H9 (cell line): ENCODE measurements at regions not wholly inside any gene's neighbourhood (a gene's known extent, or its start where the extent isn't known, plus 50 kb on each side); places are given as distances from the start of the nearest gene placed in this dataset.

ENCODE experiments used
- DNase-seq: peaks from one replicate; pipeline ENCODE4 v3.0.0-alpha.2; 2017
- H2AFZ ChIP-seq: one replicate; pipeline ENCODE4 v1.6.1; 2013; ENCODE audit warnings: mild to moderate bottlenecking, low read length, control low read depth, moderate library complexity
- H2AK5ac ChIP-seq: 2 replicates; pipeline ENCODE4 v1.6.1; 2013; ENCODE audit warnings: low read length, control low read depth, mixed read lengths; ENCODE audit not compliant: insufficient read length
- H2BK120ac ChIP-seq: one replicate; pipeline ENCODE4 v1.6.1; 2013; ENCODE audit warnings: low read depth, mild to moderate bottlenecking, low read length, control low read depth, inconsistent platforms; ENCODE audit not compliant: poor library complexity, severe bottlenecking
- H2BK12ac ChIP-seq: 2 replicates; pipeline ENCODE4 v1.6.1; 2013; ENCODE audit warnings: low read length, control low read depth, mixed read lengths, low read depth; ENCODE audit not compliant: insufficient read length
- H2BK15ac ChIP-seq: 2 replicates; pipeline ENCODE4 v1.6.1; 2013; ENCODE audit warnings: low read depth, low read length, control low read depth
- H2BK20ac ChIP-seq: one replicate; pipeline ENCODE4 v1.6.1; 2013; ENCODE audit warnings: low read depth, mild to moderate bottlenecking, low read length, control low read depth, inconsistent platforms; ENCODE audit not compliant: poor library complexity, severe bottlenecking
- H2BK5ac ChIP-seq: 2 replicates; pipeline ENCODE4 v1.6.1; 2013; ENCODE audit warnings: low read length, control low read depth, mixed read lengths; ENCODE audit not compliant: insufficient read length
- H3K14ac ChIP-seq: 2 replicates; pipeline ENCODE4 v1.6.1; 2013; ENCODE audit warnings: low read length, control low read depth; ENCODE audit not compliant: insufficient read depth
- H3K18ac ChIP-seq: 2 replicates; pipeline ENCODE4 v1.6.1; 2013; ENCODE audit warnings: low read depth, mild to moderate bottlenecking, mixed read lengths, low read length, control low read depth; ENCODE audit not compliant: insufficient read length
- H3K23ac ChIP-seq: 2 replicates; pipeline ENCODE4 v1.6.1; 2013; ENCODE audit warnings: low read length, control low read depth, mixed read lengths, low read depth; ENCODE audit not compliant: insufficient read length
- H3K23me2 ChIP-seq: 2 replicates; pipeline ENCODE4 v1.6.1; 2013; ENCODE audit warnings: low read depth, mild to moderate bottlenecking, mixed read lengths, low read length, control low read depth; ENCODE audit not compliant: insufficient read length, poor library complexity, severe bottlenecking
- H3K27ac ChIP-seq: 2 replicates; pipeline ENCODE4 v1.5.1; 2013; ENCODE audit warnings: low read length, control low read depth, mixed read lengths, low read depth; ENCODE audit not compliant: insufficient read length
- H3K27me3 ChIP-seq: 2 replicates; pipeline ENCODE4 v1.6.1; 2013; ENCODE audit warnings: low read length, control low read depth, inconsistent platforms; ENCODE audit not compliant: insufficient read depth
- H3K4ac ChIP-seq: 2 replicates; pipeline ENCODE4 v1.6.1; 2013; ENCODE audit warnings: low read depth, mild to moderate bottlenecking, control low read depth, inconsistent platforms, low read length, moderate library complexity
- H3K4me1 ChIP-seq: 2 replicates; pipeline ENCODE4 v1.6.1; 2013; ENCODE audit warnings: low read length, control low read depth, inconsistent platforms; ENCODE audit not compliant: insufficient read depth
- H3K4me2 ChIP-seq: 2 replicates; pipeline ENCODE4 v1.6.1; 2013; ENCODE audit warnings: low read length, control low read depth, mixed read lengths; ENCODE audit not compliant: insufficient read length, insufficient read depth
- H3K56ac ChIP-seq: 2 replicates; pipeline ENCODE4 v1.6.1; 2013; ENCODE audit warnings: low read depth, mild to moderate bottlenecking, mixed read lengths, low read length, control low read depth; ENCODE audit not compliant: insufficient read length
- H3K79me1 ChIP-seq: 2 replicates; pipeline ENCODE4 v1.6.1; 2013; ENCODE audit warnings: low read depth, mild to moderate bottlenecking, moderate library complexity, low read length, control low read depth, inconsistent platforms; ENCODE audit not compliant: insufficient read depth, poor library complexity, severe bottlenecking
- H3K79me2 ChIP-seq: 2 replicates; pipeline ENCODE4 v1.6.1; 2013; ENCODE audit warnings: low read length, control low read depth, inconsistent platforms; ENCODE audit not compliant: insufficient read depth
- H3K9ac ChIP-seq: 2 replicates; pipeline ENCODE4 v1.6.1; 2013; ENCODE audit warnings: low read length, control low read depth, mixed read lengths; ENCODE audit not compliant: insufficient read length; ENCODE audit errors: extremely low read depth
- H3K9me3 ChIP-seq: one replicate; pipeline ENCODE4 v1.6.1; 2013; ENCODE audit warnings: low read depth, low read length, inconsistent platforms; ENCODE audit not compliant: control insufficient read depth
- H3T11ph ChIP-seq: one replicate; pipeline ENCODE4 v1.6.1; 2013; ENCODE audit warnings: mild to moderate bottlenecking, low read length, control low read depth, inconsistent platforms
- H4K20me1 ChIP-seq: one replicate; pipeline ENCODE4 v1.6.1; 2013; ENCODE audit not compliant: control insufficient read depth, insufficient read length, insufficient read depth
- H4K5ac ChIP-seq: 2 replicates; pipeline ENCODE4 v1.6.1; 2013; ENCODE audit warnings: low read depth, mild to moderate bottlenecking, mixed read lengths, low read length, control low read depth; ENCODE audit not compliant: insufficient read length
- H4K8ac ChIP-seq: replicated peaks from 2 replicates; pipeline ENCODE4 v1.6.1; 2013; ENCODE audit warnings: low read length, control low read depth, mixed read lengths, low read depth; ENCODE audit not compliant: insufficient read length
- H4K91ac ChIP-seq: 2 replicates; pipeline ENCODE4 v1.6.1; 2013; ENCODE audit warnings: low read depth, mild to moderate bottlenecking, moderate library complexity, mixed read lengths, low read length, control low read depth; ENCODE audit not compliant: insufficient read length
- H3K27ac Mint-ChIP-seq, 3 experiments: 2 replicates in 2 of 3; 3 replicates in 1 of 3; pipeline ENCODE4 v1.8.0; 2020 to 2021; ENCODE audit warnings: mixed read lengths in 3 of 3, mild to moderate bottlenecking in 1 of 3, moderate library complexity in 1 of 3
- H3K27me3 Mint-ChIP-seq: 2 replicates; pipeline ENCODE4 v1.8.0; 2021; ENCODE audit warnings: low read depth, mild to moderate bottlenecking, moderate library complexity, mixed read lengths
- H3K36me3 Mint-ChIP-seq, 3 experiments: 2 replicates in 2 of 3; 3 replicates in 1 of 3; pipeline ENCODE4 v1.8.0; 2020 to 2021; ENCODE audit warnings: low read depth in 3 of 3, mixed read lengths in 3 of 3; ENCODE audit not compliant: insufficient read depth in 1 of 3
- H3K4me1 Mint-ChIP-seq, 2 experiments: 2 replicates each; pipeline ENCODE4 v1.8.0; 2020; ENCODE audit warnings: mixed read lengths in 2 of 2
- H3K4me3 Mint-ChIP-seq, 2 experiments: 2 replicates in 1 of 2; 3 replicates in 1 of 2; pipeline ENCODE4 v1.8.0; 2020 to 2021; ENCODE audit warnings: mild to moderate bottlenecking in 2 of 2, mixed read lengths in 2 of 2, moderate library complexity in 1 of 2
- H3K9me3 Mint-ChIP-seq, 2 experiments: 2 replicates in 1 of 2; 3 replicates in 1 of 2; pipeline ENCODE4 v1.8.0; 2020; ENCODE audit warnings: mild to moderate bottlenecking in 2 of 2, mixed read lengths in 2 of 2, moderate library complexity in 1 of 2
- WGBS: extraction: QIAGEN DNeasy Blood & Tissue Kit; methylation state at CpG from one replicate; pipeline ENCODE4 v1.1.7; 2013; ENCODE audit warnings: missing lambda C conversion rate, low lambda C conversion rate, mixed read lengths; ENCODE audit not compliant: insufficient read length; ENCODE audit errors: extremely low coverage; 5-methylcytosine and 5-hydroxymethylcytosine counted together
- TF ChIP-seq, protein P1 (sequence below): fragments of 200-600 bp; sonication (generic); conservative IDR thresholded peaks from 3 replicates; pipeline ENCODE4 v1.8.0; 2021; ENCODE audit warnings: antibody characterized with exemption, mild to moderate bottlenecking

DNA sequence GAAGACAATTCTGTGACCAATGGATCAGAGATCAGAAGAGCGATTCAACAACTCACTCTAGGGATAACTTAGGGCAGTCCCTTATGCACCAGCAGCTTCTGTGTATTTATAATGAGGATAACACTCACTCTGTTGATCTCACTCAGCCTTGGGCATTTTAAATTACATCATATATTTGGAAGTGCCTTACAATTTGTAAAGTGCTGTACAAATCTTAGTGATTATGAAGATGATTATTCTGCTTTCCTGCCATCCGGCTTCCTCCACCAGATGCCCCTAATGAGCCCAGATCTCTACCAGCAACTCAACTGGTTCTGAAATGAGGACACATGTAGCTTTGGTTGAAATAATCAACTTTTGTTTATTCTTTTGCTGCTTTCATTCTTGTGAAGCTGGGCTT lies 105.3 kb downstream of the PCSK1 start:
- Histone ChIP-seq H3K79me2 (no peaks in the 10 kb centered on the region), H3K4me1 (no peaks in the 10 kb centered on the region), H2BK15ac (no peak overlapping the region), H4K5ac (no peak overlapping the region), H3K4ac (no peak overlapping the region), H3K56ac (no peak overlapping the region), H3K27ac (no peak overlapping the region), H2BK5ac (no peak overlapping the region), H3K14ac (no peak overlapping the region), H2BK120ac (no peak overlapping the region), H2BK20ac (no peak overlapping the region), H4K20me1 (no peaks in the 10 kb centered on the region), H3K18ac (no peak overlapping the region), H3K9ac (no peak overlapping the region), H2AK5ac (no peak overlapping the region), H4K8ac (no peak overlapping the region), H3K79me1 (no peaks in the 10 kb centered on the region), H3T11ph (no peak overlapping the region), H3K9me3 (no peaks in the 10 kb centered on the region), H2BK12ac (no peak overlapping the region), H2AFZ (no peak overlapping the region), H4K91ac (no peak overlapping the region), H3K23ac (no peak overlapping the region), H3K27me3 (no peaks in the 10 kb centered on the region), H3K4me2 (no peak overlapping the region), H3K23me2 (no peaks in the 10 kb centered on the region)
- TF ChIP-seq, protein P1, sequence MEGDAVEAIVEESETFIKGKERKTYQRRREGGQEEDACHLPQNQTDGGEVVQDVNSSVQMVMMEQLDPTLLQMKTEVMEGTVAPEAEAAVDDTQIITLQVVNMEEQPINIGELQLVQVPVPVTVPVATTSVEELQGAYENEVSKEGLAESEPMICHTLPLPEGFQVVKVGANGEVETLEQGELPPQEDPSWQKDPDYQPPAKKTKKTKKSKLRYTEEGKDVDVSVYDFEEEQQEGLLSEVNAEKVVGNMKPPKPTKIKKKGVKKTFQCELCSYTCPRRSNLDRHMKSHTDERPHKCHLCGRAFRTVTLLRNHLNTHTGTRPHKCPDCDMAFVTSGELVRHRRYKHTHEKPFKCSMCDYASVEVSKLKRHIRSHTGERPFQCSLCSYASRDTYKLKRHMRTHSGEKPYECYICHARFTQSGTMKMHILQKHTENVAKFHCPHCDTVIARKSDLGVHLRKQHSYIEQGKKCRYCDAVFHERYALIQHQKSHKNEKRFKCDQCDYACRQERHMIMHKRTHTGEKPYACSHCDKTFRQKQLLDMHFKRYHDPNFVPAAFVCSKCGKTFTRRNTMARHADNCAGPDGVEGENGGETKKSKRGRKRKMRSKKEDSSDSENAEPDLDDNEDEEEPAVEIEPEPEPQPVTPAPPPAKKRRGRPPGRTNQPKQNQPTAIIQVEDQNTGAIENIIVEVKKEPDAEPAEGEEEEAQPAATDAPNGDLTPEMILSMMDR, result no peak
- no CpG with 5 or more reads among the region's 2 CpGs for WGBS
- H3K36me3 Mint-ChIP-seq, result no peaks in the 10 kb centered on the region
- no peak for DNase-seq
- H3K9me3 Mint-ChIP-seq, result no peaks in the 10 kb centered on the region
- no peak overlapping the region for H3K4me3 Mint-ChIP-seq
- no peaks in the 10 kb centered on the region for H3K27me3 Mint-ChIP-seq
- H3K4me1 Mint-ChIP-seq, result peaks cover under 1 to 3% of the 10 kb centered on the region in 2 experiments; a peak in 3 of 4 replicates
- H3K27ac Mint-ChIP-seq, result no peak overlapping the region
